GM12878 (cell line): ENCODE measurements at regions not wholly inside any gene's neighbourhood (a gene's known extent, or its start where the extent isn't known, plus 50 kb on each side); places are given as distances from the start of the nearest gene placed in this dataset.

Experiments
- ATAC-seq: fragments of 200-7000 bp; cut with Tn5 transposase; 3 replicates; pipeline ENCODE4 v1.9.1; 2020; ENCODE audit warnings: mild to moderate bottlenecking, moderate library complexity
- BruUV-seq: library from RNA; stranded (reverse); fragments of 400-500 nt; replicated peaks from 2 replicates; lab custom pipeline; 2021; lab: Mats Ljungman, UMichigan
- CTCF ChIA-PET: fragments of 300-600 bp; sonication (Branson Sonifier 250); formaldehyde crosslinking; extraction: SDS; loops from one replicate; lab custom pipeline; 2021; ENCODE audit warnings: inconsistent platforms; lab: Yijun Ruan, JAX
- POLR2A ChIA-PET: fragments of 350-600 bp; formaldehyde crosslinking; extraction: SDS; loops from one replicate; lab custom pipeline; 2021; ENCODE audit warnings: inconsistent platforms; lab: Charles Lee
- RAD21 ChIA-PET: fragments of 300-600 bp; sonication (Branson Sonifier 250); formaldehyde crosslinking; loops from one replicate; lab custom pipeline; 2023; ENCODE audit warnings: antibody characterized with exemption; ENCODE audit not compliant: unreplicated experiment; lab: Charles Lee
- SMC1A ChIA-PET: fragments of 300-600 bp; sonication (Branson Sonifier 250); formaldehyde crosslinking; loops from one replicate; lab custom pipeline; 2023; ENCODE audit not compliant: unreplicated experiment, uncharacterized antibody; lab: Charles Lee
- DNase-seq: peaks from one replicate; pipeline ENCODE4 v3.0.0-alpha.2; 2011; ENCODE audit warnings: low read depth, low spot score
- FAIRE-seq: peaks from 3 replicates; lab custom pipeline; 2011; peaks lifted over from hg19 to GRCh38; lab: Jason Lieb, UNC
- H2AFZ ChIP-seq: 2 replicates; pipeline ENCODE4 v1.6.0; 2011; ENCODE audit warnings: low read depth, low read length, control low read depth; ENCODE audit not compliant: control insufficient read depth
- H3K27ac ChIP-seq: 2 replicates; pipeline ENCODE4 v1.5.1; 2011; ENCODE audit warnings: control low read depth; ENCODE audit not compliant: control insufficient read depth, insufficient read depth
- H3K27me3 ChIP-seq, 2 experiments: replicated peaks in 1 of 2; 2 replicates each; pipeline versions ENCODE4 v1.6.0 to v1.6.1; 2011; ENCODE audit warnings: low read length in 1 of 2; ENCODE audit not compliant: control insufficient read depth in 2 of 2, insufficient read depth in 2 of 2
- H3K36me3 ChIP-seq, 2 experiments: 2 replicates each; pipeline ENCODE4 v1.5.1; 2011; ENCODE audit warnings: low read length in 1 of 2; ENCODE audit not compliant: control insufficient read depth in 2 of 2, insufficient read depth in 2 of 2
- H3K4me1 ChIP-seq: 2 replicates; pipeline ENCODE4 v1.6.1; 2011; ENCODE audit warnings: mild to moderate bottlenecking, low read length, moderate library complexity, mixed read lengths; ENCODE audit not compliant: control insufficient read depth, insufficient read depth
- H3K4me2 ChIP-seq: 2 replicates; pipeline ENCODE4 v1.6.0; 2011; ENCODE audit warnings: control low read depth; ENCODE audit not compliant: control insufficient read depth, insufficient read depth
- H3K4me3 ChIP-seq: fragments of 200-600 bp; sonication (generic); 2 replicates; pipeline ENCODE4 v1.5.1; 2016
- H3K79me2 ChIP-seq: 2 replicates; pipeline ENCODE4 v1.6.0; 2011; ENCODE audit warnings: low read length; ENCODE audit not compliant: control insufficient read depth, insufficient read depth
- H3K9ac ChIP-seq: 2 replicates; pipeline ENCODE4 v1.8.0; 2011; ENCODE audit warnings: low read length, control low read depth, mixed read lengths; ENCODE audit not compliant: control insufficient read depth, insufficient read depth
- H3K9me3 ChIP-seq: replicated peaks from 3 replicates; pipeline ENCODE4 v1.5.1; 2011; ENCODE audit warnings: mild to moderate bottlenecking, low read length; ENCODE audit not compliant: control insufficient read depth, insufficient read depth
- H4K20me1 ChIP-seq: 2 replicates; pipeline ENCODE4 v1.6.0; 2011; ENCODE audit not compliant: control insufficient read depth, insufficient read depth
- BACH1 ChIP-seq: fragments of 450-650 bp; IDR thresholded peaks from 2 replicates; pipeline ENCODE4 v1.6.1; 2017; ENCODE audit warnings: mild to moderate bottlenecking, borderline replicate concordance
- BHLHE40 ChIP-seq, 2 experiments: fragments of 450-650 bp in 1 of 2; IDR thresholded peaks; 2 replicates each; pipeline ENCODE4 v1.6.1; 2011 to 2017; ENCODE audit warnings: low read depth in 2 of 2, borderline replicate concordance in 1 of 2, improper control_type of control experiment in 1 of 2, low read length in 1 of 2, mild to moderate bottlenecking in 1 of 2
- BMI1 ChIP-seq: fragments of 450-650 bp; IDR thresholded peaks from 2 replicates; pipeline ENCODE4 v1.6.1; 2016; ENCODE audit warnings: mild to moderate bottlenecking, moderate library complexity, borderline replicate concordance
- KAT2A ChIP-seq: conservative IDR thresholded peaks from 2 replicates; pipeline ENCODE4 v1.6.1; 2011; ENCODE audit warnings: low read depth, low read length; ENCODE audit not compliant: control insufficient read depth
- REST ChIP-seq: IDR thresholded peaks from 2 replicates; pipeline ENCODE4 v1.6.1; 2012; ENCODE audit warnings: mild to moderate bottlenecking, low read depth, low read length
- RUNX3 ChIP-seq: IDR thresholded peaks from 2 replicates; pipeline ENCODE4 v1.6.1; 2012; ENCODE audit warnings: low read length, inconsistent platforms
- SMAD5 ChIP-seq: IDR thresholded peaks from 2 replicates; pipeline ENCODE4 v1.6.1; 2016; ENCODE audit warnings: antibody characterized with exemption, low read depth
- in situ Hi-C: fragments of 300-500 bp; cut with MboI; formaldehyde crosslinking; loops from 9 replicates; pipeline ENCODE4 v1.14.3; 2018; ENCODE audit warnings: mixed read lengths
- intact Hi-C: fragments of 100-400 bp; cut with micrococcal nuclease; formaldehyde crosslinking; loops from one replicate; pipeline ENCODE4 v1.14.2; 2022; ENCODE audit not compliant: unreplicated experiment
- TF ChIP-seq, protein P1 (sequence below): fragments of 150-350 bp; IDR thresholded peaks from 2 replicates; pipeline ENCODE4 v1.6.1; 2016; ENCODE audit warnings: low read depth, low read length
- TF ChIP-seq, protein P2 (sequence below): fragments of 450-650 bp; IDR thresholded peaks from 2 replicates; pipeline ENCODE4 v1.6.1; 2017; ENCODE audit warnings: mild to moderate bottlenecking, moderate library complexity

GRCh38 chr2:156125018-156125417 is 207.5 kb downstream of the NR4A2 start (continued):
- TF ChIP-seq REST (no peak), BHLHE40 (IDR thresholded peaks at IDR 0.05; ENCODE audit: borderline replicate concordance in 1 of 2, low read depth in 2 of 2, low read length in 1 of 2) (no peak), BMI1 (no peak)

DNA sequence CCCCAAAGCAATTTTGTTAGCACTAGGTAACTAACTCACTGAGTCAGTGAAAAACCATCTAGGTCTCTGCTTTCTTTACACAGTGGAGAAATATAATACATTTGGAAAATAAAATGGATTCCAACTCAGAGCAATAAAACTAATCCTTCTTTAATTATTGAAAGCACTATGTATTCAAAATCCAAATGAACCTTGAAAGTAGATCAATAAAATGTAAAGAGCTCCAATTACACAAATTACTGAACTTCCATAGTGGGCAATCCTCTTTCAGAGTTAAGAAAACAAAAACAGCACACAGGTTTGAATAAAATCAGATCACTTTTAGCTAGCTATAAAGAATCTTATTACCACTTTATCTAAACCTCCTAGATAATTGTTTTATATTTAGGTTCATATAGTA is 208.1 kb downstream of the NR4A2 start:
- no peaks in the 10 kb centered on the region for H3K4me1 ChIP-seq
- DNase-seq (no peak), ATAC-seq (no peak), FAIRE-seq (no peak)
- in situ Hi-C loops (no loop called here), intact Hi-C loops (no loop called here)
- RAD21 ChIA-PET = no interaction called here
- POLR2A ChIA-PET = no interaction called here
- no peak overlapping the region for H3K4me3 ChIP-seq
- H3K36me3 ChIP-seq = no peaks in the 10 kb centered on the region
- H3K27me3 ChIP-seq = no peaks in the 10 kb centered on the region
- no peaks in the 10 kb centered on the region for H3K79me2 ChIP-seq
- BruUV-seq = no TSS peak
- H3K9me3 ChIP-seq = no peaks in the 10 kb centered on the region
- SMC1A ChIA-PET = interaction anchor here (1.2 to 1.5 kb wide), 3 partner anchors 14 to 465 kb away, joined by 3 to 4 read pairs (median 4); no protein-coding TSS in a partner anchor
- TF ChIP-seq RUNX3 = no peak
- TF ChIP-seq BACH1 = no peak
- TF ChIP-seq SMAD5 = no peak
- TF ChIP-seq, protein P1, sequence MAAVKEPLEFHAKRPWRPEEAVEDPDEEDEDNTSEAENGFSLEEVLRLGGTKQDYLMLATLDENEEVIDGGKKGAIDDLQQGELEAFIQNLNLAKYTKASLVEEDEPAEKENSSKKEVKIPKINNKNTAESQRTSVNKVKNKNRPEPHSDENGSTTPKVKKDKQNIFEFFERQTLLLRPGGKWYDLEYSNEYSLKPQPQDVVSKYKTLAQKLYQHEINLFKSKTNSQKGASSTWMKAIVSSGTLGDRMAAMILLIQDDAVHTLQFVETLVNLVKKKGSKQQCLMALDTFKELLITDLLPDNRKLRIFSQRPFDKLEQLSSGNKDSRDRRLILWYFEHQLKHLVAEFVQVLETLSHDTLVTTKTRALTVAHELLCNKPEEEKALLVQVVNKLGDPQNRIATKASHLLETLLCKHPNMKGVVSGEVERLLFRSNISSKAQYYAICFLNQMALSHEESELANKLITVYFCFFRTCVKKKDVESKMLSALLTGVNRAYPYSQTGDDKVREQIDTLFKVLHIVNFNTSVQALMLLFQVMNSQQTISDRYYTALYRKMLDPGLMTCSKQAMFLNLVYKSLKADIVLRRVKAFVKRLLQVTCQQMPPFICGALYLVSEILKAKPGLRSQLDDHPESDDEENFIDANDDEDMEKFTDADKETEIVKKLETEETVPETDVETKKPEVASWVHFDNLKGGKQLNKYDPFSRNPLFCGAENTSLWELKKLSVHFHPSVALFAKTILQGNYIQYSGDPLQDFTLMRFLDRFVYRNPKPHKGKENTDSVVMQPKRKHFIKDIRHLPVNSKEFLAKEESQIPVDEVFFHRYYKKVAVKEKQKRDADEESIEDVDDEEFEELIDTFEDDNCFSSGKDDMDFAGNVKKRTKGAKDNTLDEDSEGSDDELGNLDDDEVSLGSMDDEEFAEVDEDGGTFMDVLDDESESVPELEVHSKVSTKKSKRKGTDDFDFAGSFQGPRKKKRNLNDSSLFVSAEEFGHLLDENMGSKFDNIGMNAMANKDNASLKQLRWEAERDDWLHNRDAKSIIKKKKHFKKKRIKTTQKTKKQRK = no peak
- TF ChIP-seq, protein P2, sequence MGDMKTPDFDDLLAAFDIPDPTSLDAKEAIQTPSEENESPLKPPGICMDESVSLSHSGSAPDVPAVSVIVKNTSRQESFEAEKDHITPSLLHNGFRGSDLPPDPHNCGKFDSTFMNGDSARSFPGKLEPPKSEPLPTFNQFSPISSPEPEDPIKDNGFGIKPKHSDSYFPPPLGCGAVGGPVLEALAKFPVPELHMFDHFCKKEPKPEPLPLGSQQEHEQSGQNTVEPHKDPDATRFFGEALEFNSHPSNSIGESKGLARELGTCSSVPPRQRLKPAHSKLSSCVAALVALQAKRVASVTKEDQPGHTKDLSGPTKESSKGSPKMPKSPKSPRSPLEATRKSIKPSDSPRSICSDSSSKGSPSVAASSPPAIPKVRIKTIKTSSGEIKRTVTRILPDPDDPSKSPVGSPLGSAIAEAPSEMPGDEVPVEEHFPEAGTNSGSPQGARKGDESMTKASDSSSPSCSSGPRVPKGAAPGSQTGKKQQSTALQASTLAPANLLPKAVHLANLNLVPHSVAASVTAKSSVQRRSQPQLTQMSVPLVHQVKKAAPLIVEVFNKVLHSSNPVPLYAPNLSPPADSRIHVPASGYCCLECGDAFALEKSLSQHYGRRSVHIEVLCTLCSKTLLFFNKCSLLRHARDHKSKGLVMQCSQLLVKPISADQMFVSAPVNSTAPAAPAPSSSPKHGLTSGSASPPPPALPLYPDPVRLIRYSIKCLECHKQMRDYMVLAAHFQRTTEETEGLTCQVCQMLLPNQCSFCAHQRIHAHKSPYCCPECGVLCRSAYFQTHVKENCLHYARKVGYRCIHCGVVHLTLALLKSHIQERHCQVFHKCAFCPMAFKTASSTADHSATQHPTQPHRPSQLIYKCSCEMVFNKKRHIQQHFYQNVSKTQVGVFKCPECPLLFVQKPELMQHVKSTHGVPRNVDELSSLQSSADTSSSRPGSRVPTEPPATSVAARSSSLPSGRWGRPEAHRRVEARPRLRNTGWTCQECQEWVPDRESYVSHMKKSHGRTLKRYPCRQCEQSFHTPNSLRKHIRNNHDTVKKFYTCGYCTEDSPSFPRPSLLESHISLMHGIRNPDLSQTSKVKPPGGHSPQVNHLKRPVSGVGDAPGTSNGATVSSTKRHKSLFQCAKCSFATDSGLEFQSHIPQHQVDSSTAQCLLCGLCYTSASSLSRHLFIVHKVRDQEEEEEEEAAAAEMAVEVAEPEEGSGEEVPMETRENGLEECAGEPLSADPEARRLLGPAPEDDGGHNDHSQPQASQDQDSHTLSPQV = no peak
- no peak for TF ChIP-seq KAT2A
- no peaks in the 10 kb centered on the region for H4K20me1 ChIP-seq
- no peak overlapping the region for H3K9ac ChIP-seq
- CTCF ChIA-PET = no interaction called here
- H3K27ac ChIP-seq = no peak overlapping the region
- no peak overlapping the region for H2AFZ ChIP-seq
- H3K4me2 ChIP-seq = no peak overlapping the region
